ENCODE measurements at regions not wholly inside any gene's neighbourhood (a gene's known extent, or its start where the extent isn't known, plus 50 kb on each side); places are given as distances from the start of the nearest gene placed in this dataset.

DNA sequence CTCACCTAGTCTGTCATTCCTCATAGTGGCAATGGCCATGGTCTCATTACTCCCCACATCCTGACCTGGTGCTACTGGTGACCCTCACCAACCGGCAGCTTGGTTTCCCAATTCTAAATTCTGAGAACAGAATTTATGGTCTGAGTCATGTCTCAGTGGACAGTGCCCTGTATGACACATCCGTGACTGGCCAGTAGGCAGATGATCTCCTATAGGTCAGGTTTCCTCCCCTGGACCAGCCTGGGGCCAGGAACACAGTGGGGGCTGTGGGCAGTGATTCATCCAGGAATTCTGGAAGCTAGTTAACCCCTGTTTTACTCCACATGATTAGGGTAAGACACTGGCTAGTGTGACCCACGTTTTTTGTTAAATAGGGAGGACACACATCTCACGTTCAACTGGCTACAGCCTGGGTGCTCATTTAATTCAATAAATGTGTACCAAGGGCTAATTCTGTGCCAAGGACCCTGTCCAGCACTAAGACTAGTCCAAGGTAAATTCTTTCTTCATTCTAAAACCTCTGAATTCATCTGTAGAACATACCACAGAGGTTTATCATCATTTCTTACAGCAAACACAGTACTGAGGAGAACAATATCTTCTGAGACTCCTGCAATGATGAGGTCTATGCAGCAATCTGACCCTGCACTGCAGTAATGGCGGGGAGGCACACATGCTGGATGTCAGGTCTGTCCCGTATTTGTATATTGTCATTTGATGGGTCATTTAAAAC lies 249.6 kb upstream of the TBX3 start:
- intact Hi-C loops (cut with DNase I; ENCODE audit: low total_unique reads): no loop called here
- DNase-seq (ENCODE audit: low spot score in 2 of 2): no peak
- H3K4me3 ChIP-seq (ENCODE audit: low read depth, poor library complexity, severe bottlenecking): no peak overlapping the region
- WGBS, 2 donors: 69 to 73% methylated on average over 6 of the region's 6 CpGs
- TF ChIP-seq, protein P1, sequence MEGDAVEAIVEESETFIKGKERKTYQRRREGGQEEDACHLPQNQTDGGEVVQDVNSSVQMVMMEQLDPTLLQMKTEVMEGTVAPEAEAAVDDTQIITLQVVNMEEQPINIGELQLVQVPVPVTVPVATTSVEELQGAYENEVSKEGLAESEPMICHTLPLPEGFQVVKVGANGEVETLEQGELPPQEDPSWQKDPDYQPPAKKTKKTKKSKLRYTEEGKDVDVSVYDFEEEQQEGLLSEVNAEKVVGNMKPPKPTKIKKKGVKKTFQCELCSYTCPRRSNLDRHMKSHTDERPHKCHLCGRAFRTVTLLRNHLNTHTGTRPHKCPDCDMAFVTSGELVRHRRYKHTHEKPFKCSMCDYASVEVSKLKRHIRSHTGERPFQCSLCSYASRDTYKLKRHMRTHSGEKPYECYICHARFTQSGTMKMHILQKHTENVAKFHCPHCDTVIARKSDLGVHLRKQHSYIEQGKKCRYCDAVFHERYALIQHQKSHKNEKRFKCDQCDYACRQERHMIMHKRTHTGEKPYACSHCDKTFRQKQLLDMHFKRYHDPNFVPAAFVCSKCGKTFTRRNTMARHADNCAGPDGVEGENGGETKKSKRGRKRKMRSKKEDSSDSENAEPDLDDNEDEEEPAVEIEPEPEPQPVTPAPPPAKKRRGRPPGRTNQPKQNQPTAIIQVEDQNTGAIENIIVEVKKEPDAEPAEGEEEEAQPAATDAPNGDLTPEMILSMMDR (IDR thresholded peaks at IDR 0.05): no peak
- TF ChIP-seq POLR2A (IDR thresholded peaks at IDR 0.05): no peak

DNA sequence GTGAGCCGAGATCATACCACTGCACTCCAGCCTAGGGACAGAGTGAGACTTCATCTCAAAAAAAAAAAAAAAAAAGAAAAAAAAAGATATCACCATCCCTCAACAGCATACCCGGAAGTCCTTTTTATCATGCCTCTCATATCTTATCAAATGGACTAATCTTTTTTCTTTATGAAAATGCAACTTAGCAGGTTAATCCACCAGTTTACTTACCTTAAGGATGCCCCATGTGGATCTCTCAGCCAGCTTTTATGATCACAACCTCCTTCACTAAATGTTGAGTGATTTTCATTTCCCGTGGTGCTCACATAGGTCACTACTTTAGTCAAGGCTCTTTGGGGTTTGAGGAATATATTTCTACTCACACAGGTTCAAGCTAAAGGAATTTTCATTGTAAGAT lies 248.8 kb upstream of the TBX3 start:
- TF ChIP-seq, protein P1 (IDR thresholded peaks at IDR 0.05): no peak
- no peak for TF ChIP-seq POLR2A (IDR thresholded peaks at IDR 0.05)
- H3K4me3 ChIP-seq (ENCODE audit: low read depth, poor library complexity, severe bottlenecking): no peak overlapping the region
- intact Hi-C loops (cut with DNase I; ENCODE audit: low total_unique reads): no loop called here
- WGBS, 2 donors: 83 to 92% methylated on average over 3 of the region's 3 CpGs
- no peak for DNase-seq (ENCODE audit: low spot score in 2 of 2)

DNA sequence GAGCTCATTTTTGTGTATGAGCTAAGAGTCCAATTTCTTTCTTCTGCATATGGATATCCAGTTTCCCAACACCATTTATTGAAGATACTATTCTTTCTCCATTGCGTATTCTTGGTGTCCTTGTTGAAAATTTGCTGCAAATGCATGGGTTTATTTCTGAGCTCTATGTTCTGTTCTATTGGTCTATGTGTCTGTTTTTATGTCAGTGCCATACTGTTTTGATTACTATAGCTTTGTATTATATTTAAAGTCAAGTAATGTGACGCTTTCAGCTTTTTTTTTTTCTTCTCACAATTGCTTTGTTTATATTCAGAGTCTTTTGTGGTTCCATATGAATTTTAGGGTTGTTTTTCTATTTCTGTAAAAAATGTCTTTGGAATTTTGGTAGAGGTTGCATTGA lies 247.1 kb upstream of the TBX3 start:
- no peak for TF ChIP-seq POLR2A (IDR thresholded peaks at IDR 0.05)
- TF ChIP-seq, protein P1 (IDR thresholded peaks at IDR 0.05): no peak
- no peak for DNase-seq (ENCODE audit: low spot score in 2 of 2)
- intact Hi-C loops (cut with DNase I; ENCODE audit: low total_unique reads): no loop called here
- H3K4me3 ChIP-seq (ENCODE audit: low read depth, poor library complexity, severe bottlenecking): no peak overlapping the region
- WGBS, 2 donors: 91 to 93% methylated on average over 2 of the region's 2 CpGs

DNA sequence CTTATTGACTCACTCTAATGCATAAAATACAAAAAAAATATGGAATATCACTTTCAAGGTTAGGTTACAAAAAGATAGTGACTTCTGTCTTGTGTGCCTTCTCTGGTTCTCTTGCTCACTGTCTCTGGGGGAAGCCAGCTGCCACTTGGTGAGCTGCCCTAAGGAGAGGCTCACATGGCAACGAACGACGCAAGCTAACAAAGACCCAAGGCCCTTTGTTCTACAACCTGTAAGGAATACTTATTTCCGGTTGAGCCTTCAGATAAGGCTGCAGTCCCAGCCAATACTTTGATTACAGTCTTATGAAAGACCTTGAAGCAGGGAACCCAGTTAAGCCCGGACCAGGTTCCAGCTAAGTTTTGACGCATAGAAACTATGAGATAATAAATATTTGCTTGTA lies 242.4 kb upstream of the TBX3 start:
- intact Hi-C loops (cut with DNase I; ENCODE audit: low total_unique reads): no loop called here
- 96% methylated on average over 6 of the region's 6 CpGs for WGBS, 2 donors
- H3K4me3 ChIP-seq (ENCODE audit: low read depth, poor library complexity, severe bottlenecking): no peak overlapping the region
- TF ChIP-seq, protein P1 (IDR thresholded peaks at IDR 0.05): no peak
- no peak for TF ChIP-seq POLR2A (IDR thresholded peaks at IDR 0.05)
- no peak for DNase-seq (ENCODE audit: low spot score in 2 of 2)

DNA sequence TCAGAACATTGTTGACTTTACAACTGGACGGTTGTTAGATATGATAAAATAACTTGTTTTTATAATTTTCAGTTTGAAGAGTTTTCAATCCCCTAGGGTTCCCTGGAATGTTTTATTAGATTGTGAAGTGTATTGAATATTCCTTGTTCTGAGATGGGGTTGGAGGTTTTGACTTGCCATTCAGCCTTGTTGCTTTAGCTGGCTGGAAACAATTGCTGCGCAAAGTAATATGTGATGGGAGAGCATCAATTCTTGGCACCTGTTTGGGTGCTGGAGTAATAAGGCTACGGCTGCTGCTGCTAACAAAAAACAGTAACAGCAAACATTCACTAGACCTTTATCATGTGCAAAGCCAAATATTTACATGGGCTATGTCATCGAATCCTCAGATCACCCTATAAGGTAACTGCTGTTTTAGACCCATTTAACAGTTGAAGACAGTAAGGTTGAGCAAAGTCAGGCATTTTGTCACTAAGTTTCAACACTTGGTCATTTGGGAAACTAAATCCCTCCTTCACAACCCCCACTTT lies 241.0 kb upstream of the TBX3 start:
- TF ChIP-seq, protein P1 (IDR thresholded peaks at IDR 0.05): no peak
- TF ChIP-seq POLR2A (IDR thresholded peaks at IDR 0.05): no peak
- no peak overlapping the region for H3K4me3 ChIP-seq (ENCODE audit: low read depth, poor library complexity, severe bottlenecking)
- intact Hi-C loops (cut with DNase I; ENCODE audit: low total_unique reads): no loop called here
- DNase-seq (ENCODE audit: low spot score in 2 of 2): no peak
- 66 to 68% methylated on average over 4 of the region's 4 CpGs for WGBS, 2 donors

DNA sequence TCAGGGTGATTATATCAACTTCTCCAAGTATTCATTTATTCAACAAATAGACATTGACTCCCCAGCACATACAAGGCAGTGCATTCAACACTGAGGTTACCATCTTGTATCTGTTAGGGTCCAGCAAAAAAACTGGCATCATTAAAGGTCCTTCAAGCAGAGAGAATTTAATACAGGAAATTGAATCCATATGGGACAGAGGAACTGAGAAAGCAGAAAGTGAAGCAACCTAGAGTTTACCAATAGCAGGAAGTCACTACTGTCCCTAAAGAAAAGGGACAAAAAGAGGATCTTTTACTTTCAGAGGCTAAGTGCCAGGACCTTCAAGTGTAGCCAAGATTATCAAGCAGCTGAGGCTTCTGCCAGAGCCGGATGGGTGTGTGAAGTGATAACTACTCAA lies 237.8 kb upstream of the TBX3 start:
- no peak for DNase-seq (ENCODE audit: low spot score in 2 of 2)
- TF ChIP-seq, protein P1 (IDR thresholded peaks at IDR 0.05): no peak
- no peak for TF ChIP-seq POLR2A (IDR thresholded peaks at IDR 0.05)
- 29 to 34% methylated on average over 1 of the region's 1 CpG for WGBS, 2 donors

More for the DNA sequence above, 237.8 kb upstream of the TBX3 start:
- intact Hi-C loops (cut with DNase I; ENCODE audit: low total_unique reads): no loop called here
- no peak overlapping the region for H3K4me3 ChIP-seq (ENCODE audit: low read depth, poor library complexity, severe bottlenecking)

Measured in lower leg skin (tissue), 4 donors.